GM12878 (cell line): ENCODE measurements at regions not wholly inside any gene's neighbourhood (a gene's known extent, or its start where the extent isn't known, plus 50 kb on each side); places are given as distances from the start of the nearest gene placed in this dataset.
A peak's percentile ranks its signal among the peaks of the same experiment; 100 is the strongest.

Experiments used
- ATAC-seq: fragments of 200-7000 bp; cut with Tn5 transposase; 3 replicates; pipeline ENCODE4 v1.9.1; 2020; ENCODE audit warnings: mild to moderate bottlenecking, moderate library complexity
- BruUV-seq: library from RNA; stranded (reverse); fragments of 400-500 nt; replicated peaks from 2 replicates; lab custom pipeline; 2021; lab: Mats Ljungman, UMichigan
- CTCF ChIA-PET: fragments of 300-600 bp; sonication (Branson Sonifier 250); formaldehyde crosslinking; extraction: SDS; loops from one replicate; lab custom pipeline; 2021; ENCODE audit warnings: inconsistent platforms; lab: Yijun Ruan, JAX
- POLR2A ChIA-PET: fragments of 350-600 bp; formaldehyde crosslinking; extraction: SDS; loops from one replicate; lab custom pipeline; 2021; ENCODE audit warnings: inconsistent platforms; lab: Charles Lee
- RAD21 ChIA-PET: fragments of 300-600 bp; sonication (Branson Sonifier 250); formaldehyde crosslinking; loops from one replicate; lab custom pipeline; 2023; ENCODE audit warnings: antibody characterized with exemption; ENCODE audit not compliant: unreplicated experiment; lab: Charles Lee
- SMC1A ChIA-PET: fragments of 300-600 bp; sonication (Branson Sonifier 250); formaldehyde crosslinking; loops from one replicate; lab custom pipeline; 2023; ENCODE audit not compliant: unreplicated experiment, uncharacterized antibody; lab: Charles Lee
- DNase-seq: peaks from one replicate; pipeline ENCODE4 v3.0.0-alpha.2; 2011; ENCODE audit warnings: low read depth, low spot score
- FAIRE-seq: peaks from 3 replicates; lab custom pipeline; 2011; peaks lifted over from hg19 to GRCh38; lab: Jason Lieb, UNC
- H2AFZ ChIP-seq: 2 replicates; pipeline ENCODE4 v1.6.0; 2011; ENCODE audit warnings: low read depth, low read length, control low read depth; ENCODE audit not compliant: control insufficient read depth
- H3K27ac ChIP-seq: 2 replicates; pipeline ENCODE4 v1.5.1; 2011; ENCODE audit warnings: control low read depth; ENCODE audit not compliant: control insufficient read depth, insufficient read depth
- H3K27me3 ChIP-seq, 2 experiments: replicated peaks in 1 of 2; 2 replicates each; pipeline versions ENCODE4 v1.6.0 to v1.6.1; 2011; ENCODE audit warnings: low read length in 1 of 2; ENCODE audit not compliant: control insufficient read depth in 2 of 2, insufficient read depth in 2 of 2
- H3K36me3 ChIP-seq, 2 experiments: 2 replicates each; pipeline ENCODE4 v1.5.1; 2011; ENCODE audit warnings: low read length in 1 of 2; ENCODE audit not compliant: control insufficient read depth in 2 of 2, insufficient read depth in 2 of 2
- H3K4me1 ChIP-seq: 2 replicates; pipeline ENCODE4 v1.6.1; 2011; ENCODE audit warnings: mild to moderate bottlenecking, low read length, moderate library complexity, mixed read lengths; ENCODE audit not compliant: control insufficient read depth, insufficient read depth
- H3K4me2 ChIP-seq: 2 replicates; pipeline ENCODE4 v1.6.0; 2011; ENCODE audit warnings: control low read depth; ENCODE audit not compliant: control insufficient read depth, insufficient read depth
- H3K4me3 ChIP-seq: fragments of 200-600 bp; sonication (generic); 2 replicates; pipeline ENCODE4 v1.5.1; 2016
- H3K79me2 ChIP-seq: 2 replicates; pipeline ENCODE4 v1.6.0; 2011; ENCODE audit warnings: low read length; ENCODE audit not compliant: control insufficient read depth, insufficient read depth
- H3K9ac ChIP-seq: 2 replicates; pipeline ENCODE4 v1.8.0; 2011; ENCODE audit warnings: low read length, control low read depth, mixed read lengths; ENCODE audit not compliant: control insufficient read depth, insufficient read depth
- H3K9me3 ChIP-seq: replicated peaks from 3 replicates; pipeline ENCODE4 v1.5.1; 2011; ENCODE audit warnings: mild to moderate bottlenecking, low read length; ENCODE audit not compliant: control insufficient read depth, insufficient read depth
- H4K20me1 ChIP-seq: 2 replicates; pipeline ENCODE4 v1.6.0; 2011; ENCODE audit not compliant: control insufficient read depth, insufficient read depth
- CBX5 ChIP-seq: sonication (generic); IDR thresholded peaks from 2 replicates; pipeline ENCODE4 v1.6.1; 2016; ENCODE audit warnings: low read depth, moderate library complexity, mild to moderate bottlenecking, inconsistent platforms
- IRF3 ChIP-seq: fragments of 450-650 bp; IDR thresholded peaks from 2 replicates; pipeline ENCODE4 v1.6.1; 2014; ENCODE audit warnings: mild to moderate bottlenecking
- MLLT1 ChIP-seq: fragments of 450-650 bp; IDR thresholded peaks from 2 replicates; pipeline ENCODE4 v1.6.1; 2016; ENCODE audit warnings: mild to moderate bottlenecking
- MYC ChIP-seq: IDR thresholded peaks from 2 replicates; pipeline ENCODE4 v1.6.1; 2011; ENCODE audit warnings: mild to moderate bottlenecking, low read length, moderate library complexity, inconsistent platforms; ENCODE audit not compliant: insufficient read depth, insufficient replicate concordance, insufficient read length, severe bottlenecking
- NFIC ChIP-seq: IDR thresholded peaks from 2 replicates; pipeline ENCODE4 v1.6.1; 2012; ENCODE audit warnings: low read depth, mild to moderate bottlenecking, inconsistent platforms, low read length, moderate library complexity
- RUNX3 ChIP-seq: IDR thresholded peaks from 2 replicates; pipeline ENCODE4 v1.6.1; 2012; ENCODE audit warnings: low read length, inconsistent platforms
- SIN3A ChIP-seq: IDR thresholded peaks from 2 replicates; pipeline ENCODE4 v1.6.1; 2012; ENCODE audit warnings: low read depth, low read length, improper control_type of control experiment
- SIX5 ChIP-seq: IDR thresholded peaks from 2 replicates; pipeline ENCODE4 v1.6.1; 2011; ENCODE audit warnings: mild to moderate bottlenecking, low read depth, low read length, moderate library complexity; ENCODE audit not compliant: severe bottlenecking
- ZBTB40 ChIP-seq: fragments of 450-650 bp; IDR thresholded peaks from 2 replicates; pipeline ENCODE4 v1.6.1; 2016; ENCODE audit warnings: mild to moderate bottlenecking, moderate library complexity, borderline replicate concordance
- ZNF207 ChIP-seq: fragments of 450-650 bp; IDR thresholded peaks from 2 replicates; pipeline ENCODE4 v1.6.1; 2014; ENCODE audit warnings: antibody characterized with exemption, mild to moderate bottlenecking, borderline replicate concordance
- WGBS: methylation state at CpG from one replicate; pipeline ENCODE4 v1.1.6; 2016; ENCODE audit warnings: low lambda C conversion rate; ENCODE audit not compliant: insufficient replicate concordance, insufficient coverage; ENCODE audit errors: missing lambda C conversion rate; 5-methylcytosine and 5-hydroxymethylcytosine counted together
- in situ Hi-C: fragments of 300-500 bp; cut with MboI; formaldehyde crosslinking; loops from 9 replicates; pipeline ENCODE4 v1.14.3; 2018; ENCODE audit warnings: mixed read lengths
- intact Hi-C: fragments of 100-400 bp; cut with micrococcal nuclease; formaldehyde crosslinking; loops from one replicate; pipeline ENCODE4 v1.14.2; 2022; ENCODE audit not compliant: unreplicated experiment

GRCh38 chr2:8606226-8606625 lies 75.6 kb upstream of the ID2 start (continued):
- no peak for TF ChIP-seq MYC
- no peak for TF ChIP-seq SIN3A
- TF ChIP-seq CBX5 = 0 out of 2 replicates have a peak, but pooled peaks have one; percentile 37
- TF ChIP-seq NFIC = peak; percentile 62
- TF ChIP-seq IRF3 = no peak
- no peak; the same call in 1 of the 2 replicates for TF ChIP-seq MLLT1

GRCh38 chr2:8606649-8607550 lies 75.0 kb upstream of the ID2 start:
- ATAC-seq (peak; percentile 42), FAIRE-seq (no peak), DNase-seq (no peak)
- H3K27ac ChIP-seq = peak overlapping the region; percentile 23
- WGBS = 61% methylated on average over 20 of the region's 20 CpGs
- H3K4me2 ChIP-seq = peak overlapping the region; percentile 41
- BruUV-seq = no TSS peak
- H3K36me3 ChIP-seq = no peaks in the 10 kb centered on the region
- H3K4me1 ChIP-seq = peaks cover 30% of the 10 kb centered on the region
- intact Hi-C loops (loop anchor here (1.0 to 10.0 kb wide), 4 partner anchors 74 to 302 kb away; no protein-coding TSS in a partner anchor), in situ Hi-C loops (no loop called here)
- ChIA-PET POLR2A (interaction anchor here (1.0 to 4.4 kb wide), 5 partner anchors 15 to 74 kb away, joined by 3 to 25 read pairs (median 4); partner anchors contain the start of gene ID2), RAD21 (interaction anchor here (1.0 to 3.0 kb wide), 17 partner anchors 15 to 377 kb away, joined by 3 to 21 read pairs (median 5); partner anchors contain the start of gene ID2), SMC1A (interaction anchor here (0.8 to 5.4 kb wide), 20 partner anchors 10 to 1179 kb away, joined by 3 to 40 read pairs (median 4); no protein-coding TSS in a partner anchor), CTCF (interaction anchor here (0.7 to 1.3 kb wide), 2 partner anchors 15 to 75 kb away, joined by 3 read pairs; partner anchors contain the start of gene ID2)
- no peak overlapping the region for H3K4me3 ChIP-seq
- H3K79me2 ChIP-seq = no peaks in the 10 kb centered on the region
- no peak overlapping the region for H2AFZ ChIP-seq
- no peak overlapping the region for H3K9ac ChIP-seq
- H3K27me3 ChIP-seq = no peaks in the 10 kb centered on the region
- peaks cover 10% of the 10 kb centered on the region; the same call in 2 of the 3 replicates for H3K9me3 ChIP-seq
- no peaks in the 10 kb centered on the region for H4K20me1 ChIP-seq
- TF ChIP-seq ZBTB40 = no peak
- no peak for TF ChIP-seq SIX5
- TF ChIP-seq CBX5 = no peak
- no peak for TF ChIP-seq RUNX3
- no peak for TF ChIP-seq ZNF207
